ENCODE measurements at regions not wholly inside any gene's neighbourhood (a gene's known extent, or its start where the extent isn't known, plus 50 kb on each side); places are given as distances from the start of the nearest gene placed in this dataset.

DNA sequence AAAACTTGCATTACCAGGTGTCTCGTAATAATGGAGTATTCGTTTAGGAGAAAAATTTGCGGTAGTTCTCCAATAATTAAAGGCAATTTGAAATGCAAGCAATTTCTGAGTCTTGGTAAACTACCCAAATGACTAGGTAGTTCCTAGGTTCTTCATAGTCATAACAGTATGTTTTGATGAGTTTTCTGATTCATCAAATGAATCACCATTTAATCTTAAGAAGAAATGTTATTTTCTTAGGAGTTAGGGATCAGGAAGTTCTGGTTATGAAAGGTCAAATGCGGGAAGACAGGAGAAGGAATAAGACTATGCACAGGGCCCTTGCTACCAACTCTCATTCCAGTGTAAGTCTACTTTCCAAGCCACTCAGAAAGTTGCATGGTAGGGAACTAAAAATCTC lies 221.5 kb upstream of the SOX9 start:
- TF ChIP-seq POLR2AphosphoS5 (IDR thresholded peaks at IDR 0.05; ENCODE audit: low read depth, low read length) (no peak), POLR2A (IDR thresholded peaks at IDR 0.05; ENCODE audit: low read depth, low read length) (no peak)
